Hepatocyte (in vitro differentiated cells): ENCODE measurements at regions not wholly inside any gene's neighbourhood (a gene's known extent, or its start where the extent isn't known, plus 50 kb on each side); places are given as distances from the start of the nearest gene placed in this dataset.

Experiments
- DNase-seq: peaks from one replicate; pipeline ENCODE4 v3.0.0-alpha.2; 2016; ENCODE audit warnings: low spot score
- H2AFZ ChIP-seq: fragments of 200-600 bp; sonication (generic); 2 replicates; pipeline ENCODE4 v1.6.0; 2016; ENCODE audit warnings: antibody characterized with exemption, mild to moderate bottlenecking
- H3K27ac ChIP-seq: fragments of 200-600 bp; sonication (generic); 2 replicates; pipeline ENCODE4 v1.5.1; 2016; ENCODE audit warnings: mild to moderate bottlenecking
- H3K27me3 ChIP-seq: fragments of 200-600 bp; sonication (generic); 2 replicates; pipeline ENCODE4 v1.6.1; 2016
- H3K36me3 ChIP-seq: fragments of 200-600 bp; sonication (generic); replicated peaks from 2 replicates; pipeline ENCODE4 v1.5.1; 2016; ENCODE audit warnings: low read depth; ENCODE audit not compliant: insufficient read depth
- H3K4me1 ChIP-seq: fragments of 200-600 bp; sonication (generic); 2 replicates; pipeline ENCODE4 v1.5.1; 2016; ENCODE audit warnings: mild to moderate bottlenecking, moderate library complexity; ENCODE audit not compliant: insufficient read depth
- H3K4me2 ChIP-seq: fragments of 200-600 bp; sonication (generic); 2 replicates; pipeline ENCODE4 v1.6.0; 2016
- H3K4me3 ChIP-seq: fragments of 200-600 bp; sonication (generic); 2 replicates; pipeline ENCODE4 v1.5.1; 2016; ENCODE audit warnings: mild to moderate bottlenecking
- H3K79me2 ChIP-seq: fragments of 200-600 bp; sonication (generic); 2 replicates; pipeline ENCODE4 v1.6.0; 2017; ENCODE audit warnings: mild to moderate bottlenecking
- H3K9me2 ChIP-seq: fragments of 200-600 bp; sonication (generic); replicated peaks from 2 replicates; pipeline ENCODE4 v1.6.0; 2017; ENCODE audit warnings: mild to moderate bottlenecking; ENCODE audit not compliant: insufficient read depth
- H3K9me3 ChIP-seq: fragments of 200-600 bp; sonication (generic); 2 replicates; pipeline ENCODE4 v1.5.1; 2016; ENCODE audit warnings: low read depth, mild to moderate bottlenecking
- H4K20me1 ChIP-seq: fragments of 200-600 bp; sonication (generic); 2 replicates; pipeline ENCODE4 v1.6.0; 2016; ENCODE audit warnings: mild to moderate bottlenecking; ENCODE audit not compliant: insufficient read depth, poor library complexity, severe bottlenecking
- EZH2 ChIP-seq: fragments of 200-600 bp; sonication (generic); IDR thresholded peaks from 2 replicates; pipeline ENCODE4 v1.6.1; 2016; ENCODE audit warnings: antibody characterized with exemption, mild to moderate bottlenecking, borderline replicate concordance
- EZH2phosphoT487 ChIP-seq: fragments of 200-600 bp; sonication (generic); IDR thresholded peaks from one replicate; pipeline ENCODE4 v1.6.1; 2018; ENCODE audit warnings: antibody characterized with exemption, mild to moderate bottlenecking, low read depth, moderate library complexity; ENCODE audit not compliant: unreplicated experiment, severe bottlenecking
- WGBS: methylation state at CpG from one replicate; pipeline ENCODE4 v1.1.6; 2016; ENCODE audit warnings: low lambda C conversion rate; ENCODE audit errors: missing lambda C conversion rate; 5-methylcytosine and 5-hydroxymethylcytosine counted together
- TF ChIP-seq, protein P1 (sequence below): fragments of 200-600 bp; sonication (generic); IDR thresholded peaks from 2 replicates; pipeline ENCODE4 v1.5.1; 2016; ENCODE audit warnings: antibody characterized with exemption, mild to moderate bottlenecking; ENCODE audit not compliant: poor library complexity

DNA sequence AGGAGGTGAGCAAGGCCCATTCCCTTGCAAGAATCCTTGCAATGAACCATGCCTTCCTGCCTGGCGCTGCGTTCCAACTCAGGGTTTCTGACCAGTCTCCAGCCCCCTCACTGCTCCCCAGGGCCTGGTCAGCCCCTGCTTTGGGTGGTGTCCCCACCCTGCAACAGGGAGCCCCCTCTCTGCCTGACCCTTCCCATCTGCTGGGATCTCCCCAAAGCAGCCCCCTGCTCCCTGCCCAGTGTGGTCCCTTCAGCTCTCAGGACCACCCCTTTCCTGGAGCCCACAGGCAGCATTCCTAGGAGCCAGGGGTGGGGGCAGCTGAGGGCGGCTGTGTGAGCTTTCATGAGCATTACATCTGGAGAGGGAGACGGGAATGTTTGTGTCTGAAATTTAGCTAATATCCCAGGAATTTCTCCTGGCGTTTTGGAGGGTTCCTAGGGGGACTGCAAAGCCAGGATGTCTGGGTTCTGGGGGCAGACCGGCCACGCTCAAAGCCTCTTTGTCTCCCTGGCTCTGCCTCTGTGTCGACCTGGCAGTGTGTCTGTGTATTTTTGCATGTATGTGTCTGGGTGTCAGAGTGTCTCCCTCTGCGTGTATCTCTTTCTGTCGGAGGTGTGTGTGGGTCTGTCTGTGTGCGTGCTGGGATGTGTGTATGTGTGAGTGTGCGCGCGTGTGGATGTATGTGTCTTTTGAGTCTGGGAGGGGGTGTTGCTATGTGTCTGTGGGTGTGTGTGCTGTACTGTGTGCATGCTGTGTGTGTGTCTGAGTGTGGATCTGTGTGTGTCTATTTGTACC, 300.5 kb upstream of the ZMIZ1 start:
- Histone ChIP-seq H3K4me1 (peaks cover 32% of the 10 kb centered on the region), H2AFZ (no peak overlapping the region), H3K27me3 (no peaks in the 10 kb centered on the region), H3K27ac (peak overlapping the region; percentile 75), H3K4me3 (no peak overlapping the region), H3K9me2 (no peaks in the 10 kb centered on the region), H3K4me2 (peak overlapping the region; percentile 15), H3K36me3 (no peaks in the 10 kb centered on the region), H3K79me2 (no peaks in the 10 kb centered on the region), H4K20me1 (no peaks in the 10 kb centered on the region), H3K9me3 (no peaks in the 10 kb centered on the region)
- WGBS, result 57% methylated on average over 14 of the region's 14 CpGs
- TF ChIP-seq, protein P1, sequence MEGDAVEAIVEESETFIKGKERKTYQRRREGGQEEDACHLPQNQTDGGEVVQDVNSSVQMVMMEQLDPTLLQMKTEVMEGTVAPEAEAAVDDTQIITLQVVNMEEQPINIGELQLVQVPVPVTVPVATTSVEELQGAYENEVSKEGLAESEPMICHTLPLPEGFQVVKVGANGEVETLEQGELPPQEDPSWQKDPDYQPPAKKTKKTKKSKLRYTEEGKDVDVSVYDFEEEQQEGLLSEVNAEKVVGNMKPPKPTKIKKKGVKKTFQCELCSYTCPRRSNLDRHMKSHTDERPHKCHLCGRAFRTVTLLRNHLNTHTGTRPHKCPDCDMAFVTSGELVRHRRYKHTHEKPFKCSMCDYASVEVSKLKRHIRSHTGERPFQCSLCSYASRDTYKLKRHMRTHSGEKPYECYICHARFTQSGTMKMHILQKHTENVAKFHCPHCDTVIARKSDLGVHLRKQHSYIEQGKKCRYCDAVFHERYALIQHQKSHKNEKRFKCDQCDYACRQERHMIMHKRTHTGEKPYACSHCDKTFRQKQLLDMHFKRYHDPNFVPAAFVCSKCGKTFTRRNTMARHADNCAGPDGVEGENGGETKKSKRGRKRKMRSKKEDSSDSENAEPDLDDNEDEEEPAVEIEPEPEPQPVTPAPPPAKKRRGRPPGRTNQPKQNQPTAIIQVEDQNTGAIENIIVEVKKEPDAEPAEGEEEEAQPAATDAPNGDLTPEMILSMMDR, result no peak
- TF ChIP-seq EZH2phosphoT487, result no peak
- no peak for TF ChIP-seq EZH2
- no peak for DNase-seq

DNA sequence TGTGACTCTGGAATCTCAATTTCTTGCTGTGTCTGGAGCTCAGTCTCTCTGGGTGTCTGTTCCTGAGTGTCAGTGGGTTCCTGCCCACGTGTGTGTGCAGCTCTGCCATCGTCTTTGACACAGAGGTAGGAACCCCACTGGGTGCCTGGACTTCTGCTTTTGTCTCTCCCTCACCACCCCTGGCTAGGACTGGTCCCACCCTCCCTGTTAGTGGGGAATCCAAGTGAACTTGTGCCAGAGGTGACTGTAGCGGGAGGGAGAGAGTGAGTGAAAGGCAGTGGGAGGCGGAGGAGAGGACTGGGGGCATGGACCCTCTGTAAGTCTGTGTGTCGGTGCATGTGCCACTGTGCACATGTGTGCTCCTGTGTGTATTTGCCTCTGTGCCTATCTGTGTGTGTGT, 299.9 kb upstream of the ZMIZ1 start:
- H3K27ac ChIP-seq, result peak overlapping the region; percentile 75
- 53% methylated on average over 5 of the region's 5 CpGs for WGBS

DNA sequence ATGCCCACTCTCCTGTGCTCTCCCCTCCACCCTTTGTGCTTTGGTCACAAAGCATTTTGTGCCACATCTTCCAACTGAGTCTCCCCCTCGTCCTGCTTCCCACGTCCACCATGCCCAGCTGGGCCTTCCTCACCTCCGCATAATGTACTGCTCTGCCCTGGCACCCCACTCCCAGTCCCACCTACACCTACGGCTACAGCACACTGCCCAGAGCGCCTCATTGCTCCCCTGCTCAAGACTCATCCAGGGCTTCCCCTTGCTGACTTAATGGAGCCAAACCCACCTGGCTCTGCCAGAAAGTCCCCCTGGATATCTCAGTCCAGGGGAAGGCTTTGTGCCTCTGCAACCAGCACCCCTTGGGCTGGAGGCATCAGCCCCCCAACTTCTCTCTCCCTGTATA, 299.2 kb upstream of the ZMIZ1 start:
- H3K4me1 ChIP-seq, result peaks cover 26% of the 10 kb centered on the region
- no peak for DNase-seq
- H2AFZ ChIP-seq, result no peak overlapping the region
- H3K9me3 ChIP-seq, result no peaks in the 10 kb centered on the region
- TF ChIP-seq EZH2phosphoT487 (no peak), EZH2 (no peak)
- TF ChIP-seq, protein P1, result no peak
- H3K4me3 ChIP-seq, result no peak overlapping the region
- no peak overlapping the region for H3K27ac ChIP-seq
- H3K9me2 ChIP-seq, result no peaks in the 10 kb centered on the region
- no peaks in the 10 kb centered on the region for H3K27me3 ChIP-seq
- 94% methylated on average over 5 of the region's 5 CpGs for WGBS
- no peak overlapping the region for H3K4me2 ChIP-seq
- H3K79me2 ChIP-seq, result no peaks in the 10 kb centered on the region
- H4K20me1 ChIP-seq, result no peaks in the 10 kb centered on the region
- H3K36me3 ChIP-seq, result no peaks in the 10 kb centered on the region

More for the DNA sequence above, 299.9 kb upstream of the ZMIZ1 start:
- H3K36me3 ChIP-seq, result no peaks in the 10 kb centered on the region
- H4K20me1 ChIP-seq, result no peaks in the 10 kb centered on the region
- no peak overlapping the region for H3K4me3 ChIP-seq
- H3K9me3 ChIP-seq, result no peaks in the 10 kb centered on the region
- no peaks in the 10 kb centered on the region for H3K9me2 ChIP-seq
- H2AFZ ChIP-seq, result no peak overlapping the region
- no peak for TF ChIP-seq EZH2phosphoT487
- TF ChIP-seq EZH2, result no peak
- TF ChIP-seq, protein P1, result no peak
- no peak for DNase-seq
- H3K4me2 ChIP-seq, result peak overlapping the region; percentile 15
- H3K4me1 ChIP-seq, result peaks cover 32% of the 10 kb centered on the region
- H3K79me2 ChIP-seq, result no peaks in the 10 kb centered on the region
- no peaks in the 10 kb centered on the region for H3K27me3 ChIP-seq
